Choroid plexus epithelial cell (primary cell): ENCODE measurements at regions not wholly inside any gene's neighbourhood (a gene's known extent, or its start where the extent isn't known, plus 50 kb on each side); places are given as distances from the start of the nearest gene placed in this dataset.

Source experiments
- DNase-seq: peaks from one replicate; pipeline ENCODE4 v3.0.0-alpha.2; 2010; ENCODE audit warnings: low read depth
- H3K4me3 ChIP-seq: 2 replicates; pipeline ENCODE4 v1.5.1; 2011; ENCODE audit warnings: low read depth, mild to moderate bottlenecking, control low read depth, low read length, moderate library complexity
- TF ChIP-seq, protein P1 (sequence below): conservative IDR thresholded peaks from 2 replicates; pipeline ENCODE4 v1.5.1; 2011; ENCODE audit warnings: low read depth, mild to moderate bottlenecking, control low read depth, inconsistent platforms, low read length, moderate library complexity

DNA sequence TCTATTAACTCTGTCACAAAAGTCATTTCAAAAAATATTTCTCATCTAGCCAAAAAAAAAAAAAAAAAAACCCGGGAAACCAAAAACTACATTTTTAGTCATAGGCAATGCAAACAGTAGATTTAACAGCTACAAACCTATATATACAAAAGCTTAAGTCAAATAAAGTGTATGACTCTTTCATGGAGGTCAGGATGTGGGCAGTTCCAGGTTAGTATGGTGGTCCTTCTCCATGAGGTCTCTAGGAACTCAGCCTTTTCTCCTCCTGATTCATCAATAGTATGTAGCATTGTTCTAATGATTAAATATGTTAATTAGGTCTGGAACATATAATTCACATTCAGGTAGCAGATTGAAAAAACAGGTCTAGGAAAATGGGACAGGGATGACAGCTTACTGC, 586.5 kb downstream of the SLC16A7 start:
- TF ChIP-seq, protein P1, sequence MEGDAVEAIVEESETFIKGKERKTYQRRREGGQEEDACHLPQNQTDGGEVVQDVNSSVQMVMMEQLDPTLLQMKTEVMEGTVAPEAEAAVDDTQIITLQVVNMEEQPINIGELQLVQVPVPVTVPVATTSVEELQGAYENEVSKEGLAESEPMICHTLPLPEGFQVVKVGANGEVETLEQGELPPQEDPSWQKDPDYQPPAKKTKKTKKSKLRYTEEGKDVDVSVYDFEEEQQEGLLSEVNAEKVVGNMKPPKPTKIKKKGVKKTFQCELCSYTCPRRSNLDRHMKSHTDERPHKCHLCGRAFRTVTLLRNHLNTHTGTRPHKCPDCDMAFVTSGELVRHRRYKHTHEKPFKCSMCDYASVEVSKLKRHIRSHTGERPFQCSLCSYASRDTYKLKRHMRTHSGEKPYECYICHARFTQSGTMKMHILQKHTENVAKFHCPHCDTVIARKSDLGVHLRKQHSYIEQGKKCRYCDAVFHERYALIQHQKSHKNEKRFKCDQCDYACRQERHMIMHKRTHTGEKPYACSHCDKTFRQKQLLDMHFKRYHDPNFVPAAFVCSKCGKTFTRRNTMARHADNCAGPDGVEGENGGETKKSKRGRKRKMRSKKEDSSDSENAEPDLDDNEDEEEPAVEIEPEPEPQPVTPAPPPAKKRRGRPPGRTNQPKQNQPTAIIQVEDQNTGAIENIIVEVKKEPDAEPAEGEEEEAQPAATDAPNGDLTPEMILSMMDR, result no peak
- H3K4me3 ChIP-seq, result no peak overlapping the region
- no peak for DNase-seq

- DNase-seq, result no peak
- TF ChIP-seq, protein P1, result no peak
- no peak overlapping the region for H3K4me3 ChIP-seq
Measured at GRCh38 chr12:60184096-60184495, 588.3 kb downstream of the SLC16A7 start.

DNA sequence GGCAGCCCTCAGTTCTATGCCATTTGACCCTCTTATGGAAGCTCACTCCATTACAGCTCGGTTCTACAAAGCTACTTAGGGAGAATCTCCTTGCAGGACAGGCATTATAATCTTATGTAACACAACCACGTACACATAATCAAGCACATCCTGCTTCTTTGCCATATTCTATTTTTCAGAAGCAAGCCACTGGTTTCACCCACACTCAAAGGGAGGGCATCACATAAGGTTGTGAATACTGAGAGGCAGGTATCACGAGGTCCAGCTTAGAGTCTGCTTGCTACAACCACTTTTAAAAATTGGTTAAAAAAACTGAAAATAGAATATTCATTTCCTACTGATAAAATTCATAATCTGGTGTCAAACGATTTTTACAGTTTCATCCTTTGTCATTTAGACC, 589.2 kb downstream of the SLC16A7 start:
- TF ChIP-seq, protein P1, result no peak
- no peak overlapping the region for H3K4me3 ChIP-seq
- DNase-seq, result no peak

- TF ChIP-seq, protein P1, result no peak
- H3K4me3 ChIP-seq, result no peak overlapping the region
- no peak for DNase-seq
Measured at GRCh38 chr12:60191271-60191670, 595.4 kb downstream of the SLC16A7 start.

DNA sequence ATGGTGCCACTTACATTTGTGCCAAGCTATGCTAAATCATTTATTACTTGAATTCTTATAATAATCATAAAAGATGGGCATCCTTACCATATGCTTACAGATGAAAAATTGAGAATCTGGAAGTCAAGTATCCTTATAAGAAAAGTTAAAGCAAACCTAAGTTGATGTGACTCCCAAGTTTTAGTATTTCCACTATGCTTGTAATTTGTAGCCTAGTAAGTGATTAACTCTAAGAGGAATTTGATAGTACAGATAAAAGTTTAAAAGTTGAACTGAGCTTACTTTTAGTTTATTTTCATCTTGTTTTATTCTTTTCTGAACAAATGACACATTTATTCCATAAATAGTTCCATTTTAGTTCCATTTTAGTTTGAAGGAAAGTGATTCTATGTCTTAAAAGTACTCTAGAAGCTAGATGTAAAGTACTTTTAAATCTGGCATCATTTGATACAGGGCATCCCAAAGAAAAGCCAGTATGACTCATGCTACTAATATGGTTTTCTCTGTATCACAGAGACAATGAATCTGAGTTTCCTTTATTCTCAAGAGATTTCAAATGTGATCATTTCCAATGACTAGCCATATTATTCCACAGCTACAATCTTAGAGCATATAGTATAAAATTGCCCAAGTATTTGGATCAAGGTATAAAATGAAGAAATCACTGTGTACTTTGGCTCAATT, 596.0 kb downstream of the SLC16A7 start:
- peak; percentile 38 for DNase-seq
- TF ChIP-seq, protein P1, result no peak
- H3K4me3 ChIP-seq, result no peak overlapping the region

GRCh38 chr12:60194678-60195077, 598.8 kb downstream of the SLC16A7 start:
- TF ChIP-seq, protein P1, result no peak
- DNase-seq, result peak; percentile 59
- no peak overlapping the region for H3K4me3 ChIP-seq

GRCh38 chr12:60195483-60195882, 599.7 kb downstream of the SLC16A7 start:
- DNase-seq, result no peak
- no peak overlapping the region for H3K4me3 ChIP-seq
- TF ChIP-seq, protein P1, result no peak
